ENCODE measurements at regions not wholly inside any gene's neighbourhood (a gene's known extent, or its start where the extent isn't known, plus 50 kb on each side); places are given as distances from the start of the nearest gene placed in this dataset.
"Not testable (repeated sequence)": the region's sequence is repeated elsewhere in the genome, so short reads cannot be mapped to it uniquely, and the experiment has no call there.

GRCh38 chrX:82732861-82733260 lies 775.2 kb upstream of the POU3F4 start:
- DNase-seq (ENCODE audit: low read depth), result no peak

GRCh38 chrX:82734140-82734539 lies 774.0 kb upstream of the POU3F4 start:
- no peak for DNase-seq (ENCODE audit: low read depth)

GRCh38 chrX:82738313-82738712 lies 769.8 kb upstream of the POU3F4 start:
- not testable (repeated sequence) for DNase-seq (ENCODE audit: low read depth)

- DNase-seq (ENCODE audit: low read depth), result no peak
Observed at GRCh38 chrX:82742351-82742750, 765.7 kb upstream of the POU3F4 start.

GRCh38 chrX:82745725-82746124 lies 762.4 kb upstream of the POU3F4 start:
- not testable (repeated sequence) for DNase-seq (ENCODE audit: low read depth)

- no peak for DNase-seq (ENCODE audit: low read depth)
Observed at GRCh38 chrX:82748906-82749505, 759.1 kb upstream of the POU3F4 start.

- no peak for DNase-seq (ENCODE audit: low read depth)
Observed at GRCh38 chrX:82756272-82756671, 751.8 kb upstream of the POU3F4 start.

- no peak for DNase-seq (ENCODE audit: low read depth)
Observed at GRCh38 chrX:82757614-82758013, 750.5 kb upstream of the POU3F4 start.

GRCh38 chrX:82764521-82764920 lies 743.6 kb upstream of the POU3F4 start:
- no peak for DNase-seq (ENCODE audit: low read depth)

- no peak for DNase-seq (ENCODE audit: low read depth)
Observed at GRCh38 chrX:82765811-82766210, 742.3 kb upstream of the POU3F4 start.

- no peak for DNase-seq (ENCODE audit: low read depth)
Observed at GRCh38 chrX:82775426-82775825, 732.7 kb upstream of the POU3F4 start.

- DNase-seq (ENCODE audit: low read depth), result no peak
Observed at GRCh38 chrX:82782014-82782413, 726.1 kb upstream of the POU3F4 start.

GRCh38 chrX:82812902-82813301 lies 695.2 kb upstream of the POU3F4 start:
- not testable (repeated sequence) for DNase-seq (ENCODE audit: low read depth)

GRCh38 chrX:82813671-82814078 lies 694.4 kb upstream of the POU3F4 start:
- peak; percentile 1 for DNase-seq (ENCODE audit: low read depth)

GRCh38 chrX:82816001-82816400 lies 692.1 kb upstream of the POU3F4 start:
- no peak for DNase-seq (ENCODE audit: low read depth)

- DNase-seq (ENCODE audit: low read depth), result no peak
Observed at GRCh38 chrX:82816562-82816961, 691.5 kb upstream of the POU3F4 start.

- DNase-seq (ENCODE audit: low read depth), result no peak
Observed at GRCh38 chrX:82842286-82842685, 665.8 kb upstream of the POU3F4 start.

- DNase-seq (ENCODE audit: low read depth), result no peak
Observed at GRCh38 chrX:82848111-82848510, 660.0 kb upstream of the POU3F4 start.

Data from non-pigmented ciliary epithelial cell (primary cell).